Fibroblast of mammary gland (primary cell): ENCODE measurements at regions not wholly inside any gene's neighbourhood (a gene's known extent, or its start where the extent isn't known, plus 50 kb on each side); places are given as distances from the start of the nearest gene placed in this dataset.
A peak's percentile ranks its signal among the peaks of the same experiment; 100 is the strongest.

ENCODE experiments used
- DNase-seq: peaks from one replicate; pipeline ENCODE4 v3.0.0-alpha.2; 2010; ENCODE audit warnings: low read depth
- H3K4me3 ChIP-seq: 2 replicates; pipeline ENCODE4 v1.5.1; 2011; ENCODE audit warnings: low read depth, mild to moderate bottlenecking, low read length, moderate library complexity; ENCODE audit not compliant: control insufficient read depth
- TF ChIP-seq, protein P1 (sequence below): conservative IDR thresholded peaks from 2 replicates; pipeline ENCODE4 v1.5.1; 2011; ENCODE audit warnings: low read depth, low read length, inconsistent platforms; ENCODE audit not compliant: control insufficient read depth, insufficient read depth

- no peak for DNase-seq
These were observed 655.6 kb downstream of the ETS1 start for GRCh38 chr11:127931803-127932202.

DNA sequence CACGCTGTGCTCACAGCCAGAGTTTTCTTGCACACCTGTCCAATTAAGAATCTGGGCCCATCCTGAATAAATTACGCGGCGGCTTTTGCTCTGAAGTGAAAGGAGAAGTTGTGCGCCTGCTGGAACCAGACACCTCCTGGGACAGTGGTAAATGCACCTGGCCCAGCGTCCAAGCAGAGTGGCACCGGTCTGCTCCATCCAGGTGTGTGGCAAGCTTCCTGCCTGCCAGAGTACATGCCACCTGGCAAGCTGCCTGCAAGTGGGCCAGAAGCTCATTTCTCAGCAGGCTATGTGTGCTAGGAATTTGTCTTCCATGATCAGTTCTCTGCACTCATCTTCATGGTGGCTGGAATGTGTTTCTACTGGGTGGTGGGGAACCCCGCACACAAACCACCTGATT lies 660.6 kb downstream of the ETS1 start:
- TF ChIP-seq, protein P1, sequence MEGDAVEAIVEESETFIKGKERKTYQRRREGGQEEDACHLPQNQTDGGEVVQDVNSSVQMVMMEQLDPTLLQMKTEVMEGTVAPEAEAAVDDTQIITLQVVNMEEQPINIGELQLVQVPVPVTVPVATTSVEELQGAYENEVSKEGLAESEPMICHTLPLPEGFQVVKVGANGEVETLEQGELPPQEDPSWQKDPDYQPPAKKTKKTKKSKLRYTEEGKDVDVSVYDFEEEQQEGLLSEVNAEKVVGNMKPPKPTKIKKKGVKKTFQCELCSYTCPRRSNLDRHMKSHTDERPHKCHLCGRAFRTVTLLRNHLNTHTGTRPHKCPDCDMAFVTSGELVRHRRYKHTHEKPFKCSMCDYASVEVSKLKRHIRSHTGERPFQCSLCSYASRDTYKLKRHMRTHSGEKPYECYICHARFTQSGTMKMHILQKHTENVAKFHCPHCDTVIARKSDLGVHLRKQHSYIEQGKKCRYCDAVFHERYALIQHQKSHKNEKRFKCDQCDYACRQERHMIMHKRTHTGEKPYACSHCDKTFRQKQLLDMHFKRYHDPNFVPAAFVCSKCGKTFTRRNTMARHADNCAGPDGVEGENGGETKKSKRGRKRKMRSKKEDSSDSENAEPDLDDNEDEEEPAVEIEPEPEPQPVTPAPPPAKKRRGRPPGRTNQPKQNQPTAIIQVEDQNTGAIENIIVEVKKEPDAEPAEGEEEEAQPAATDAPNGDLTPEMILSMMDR = no peak
- no peak overlapping the region for H3K4me3 ChIP-seq
- no peak for DNase-seq

More at GRCh38 chr11:127931803-127932202, 655.6 kb downstream of the ETS1 start:
- TF ChIP-seq, protein P1 = no peak
- H3K4me3 ChIP-seq = no peak overlapping the region

GRCh38 chr11:127925475-127925874 lies 661.9 kb downstream of the ETS1 start:
- TF ChIP-seq, protein P1 = no peak
- peak; percentile 48 for DNase-seq
- no peak overlapping the region for H3K4me3 ChIP-seq

DNA sequence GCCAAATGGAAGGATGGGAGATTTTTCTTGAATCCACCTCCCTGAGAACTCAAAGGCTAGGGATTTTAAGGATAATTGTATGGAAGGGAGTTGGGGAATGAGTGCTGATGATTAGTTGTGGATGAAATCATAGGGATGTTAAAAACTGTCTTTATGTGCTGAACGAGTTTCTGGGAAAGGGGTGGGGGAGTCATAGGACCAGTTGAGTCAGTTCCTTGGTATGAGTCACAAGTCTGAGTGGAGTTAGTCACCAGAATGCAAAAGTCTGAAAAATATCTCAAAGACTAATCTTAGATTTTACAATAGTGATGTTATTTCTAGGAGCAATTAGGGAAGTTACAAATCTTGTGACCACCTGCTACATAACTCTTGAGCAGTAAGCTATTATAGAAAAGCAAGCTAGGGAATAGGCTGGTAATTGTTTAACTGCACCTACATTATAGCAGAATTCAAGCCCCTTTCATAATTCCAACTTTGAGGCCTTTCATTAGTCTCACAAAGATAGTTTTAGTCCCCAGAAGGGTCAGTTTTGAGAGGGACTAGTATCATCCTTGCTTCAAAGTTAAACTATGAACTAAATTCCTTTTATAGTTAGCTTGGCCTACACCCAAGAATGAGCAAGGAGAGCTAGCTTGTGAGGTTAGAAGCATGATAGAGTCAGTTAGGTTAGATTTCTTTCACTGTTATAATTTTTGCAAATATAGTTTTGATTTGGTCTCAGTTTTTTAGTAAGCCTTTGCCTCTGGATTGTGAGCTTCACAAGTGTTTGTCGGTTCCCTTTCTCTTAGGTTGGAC lies 668.0 kb downstream of the ETS1 start:
- TF ChIP-seq, protein P1 = no peak
- no peak overlapping the region for H3K4me3 ChIP-seq
- peak; percentile 93 for DNase-seq

GRCh38 chr11:127902382-127902781 lies 685.0 kb downstream of the ETS1 start:
- DNase-seq = no peak
- TF ChIP-seq, protein P1 = no peak
- H3K4me3 ChIP-seq = no peak overlapping the region

- TF ChIP-seq, protein P1 = no peak
- DNase-seq = no peak
These were observed 688.7 kb downstream of the ETS1 start for GRCh38 chr11:127898422-127899365.

More at GRCh38 chr11:127898422-127899365, 688.7 kb downstream of the ETS1 start:
- H3K4me3 ChIP-seq = no peak overlapping the region
